ENCODE measurements at regions not wholly inside any gene's neighbourhood (a gene's known extent, or its start where the extent isn't known, plus 50 kb on each side); places are given as distances from the start of the nearest gene placed in this dataset.

DNA sequence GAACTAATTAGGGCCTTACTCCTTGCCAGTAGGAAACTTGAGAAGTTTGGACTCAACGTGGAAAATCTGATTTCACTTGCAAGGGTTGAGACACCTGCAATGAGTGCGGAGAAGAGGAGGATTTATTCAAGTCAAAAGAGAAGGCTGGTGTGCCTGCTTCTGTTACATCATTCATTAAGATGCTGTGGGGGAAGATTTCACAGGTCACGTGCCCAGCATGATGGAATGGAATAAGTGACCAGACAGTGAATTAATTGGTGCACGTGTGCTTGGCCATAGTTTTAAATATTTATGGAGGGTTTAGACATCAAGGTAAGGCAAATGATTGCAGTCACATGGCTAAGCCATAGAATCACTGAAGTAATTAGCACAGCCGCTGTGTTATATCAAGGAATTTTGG is 155.0 kb downstream of the C7orf25 start:
- DNase-seq, result no peak

DNA sequence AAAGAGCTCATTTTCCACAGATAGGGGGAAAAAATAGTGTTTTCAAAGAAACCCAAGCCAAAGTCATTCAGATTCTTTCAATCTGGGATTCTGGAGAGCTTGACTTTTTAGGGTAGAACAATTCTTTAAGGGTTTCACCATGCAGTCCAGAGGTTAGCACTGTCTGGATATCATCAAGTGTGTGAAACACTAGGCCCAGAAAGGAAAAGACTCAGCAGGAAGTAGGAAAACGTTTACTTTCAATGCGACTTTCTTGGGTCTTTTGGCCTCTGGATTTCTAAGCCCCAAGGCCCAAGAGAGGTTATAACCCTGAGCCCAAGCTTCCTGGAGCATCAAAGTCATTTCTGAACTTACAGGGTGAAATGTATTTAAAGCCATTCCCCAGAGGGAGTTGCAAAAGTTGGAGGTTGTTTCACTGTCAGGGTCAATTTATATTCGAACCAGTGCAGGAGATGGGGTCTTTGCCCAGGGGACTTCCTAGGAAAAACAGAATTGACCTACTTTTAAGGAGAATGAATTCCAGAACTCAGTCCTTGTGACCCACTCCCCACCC is 158.0 kb downstream of the C7orf25 start:
- DNase-seq, result no peak

DNA sequence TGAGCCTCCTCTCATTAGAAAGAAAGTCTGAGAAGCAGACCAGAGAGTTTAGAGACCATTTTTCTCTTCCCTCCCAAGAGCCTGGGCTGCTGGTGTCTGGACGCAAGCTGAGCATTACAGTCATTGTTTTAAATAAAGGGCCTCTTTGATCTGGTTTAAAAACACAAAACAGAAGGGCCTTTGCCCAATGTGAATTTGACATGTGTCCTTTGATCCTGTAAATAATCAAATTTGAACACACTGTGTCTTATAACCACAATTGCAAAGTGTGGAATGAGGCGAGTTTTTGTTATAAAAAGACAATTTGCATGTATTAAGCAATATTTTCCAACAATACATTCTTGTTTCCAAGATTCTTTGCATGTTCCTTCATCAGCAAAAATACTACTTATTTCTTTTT is 158.5 kb downstream of the C7orf25 start:
- no peak for DNase-seq

DNA sequence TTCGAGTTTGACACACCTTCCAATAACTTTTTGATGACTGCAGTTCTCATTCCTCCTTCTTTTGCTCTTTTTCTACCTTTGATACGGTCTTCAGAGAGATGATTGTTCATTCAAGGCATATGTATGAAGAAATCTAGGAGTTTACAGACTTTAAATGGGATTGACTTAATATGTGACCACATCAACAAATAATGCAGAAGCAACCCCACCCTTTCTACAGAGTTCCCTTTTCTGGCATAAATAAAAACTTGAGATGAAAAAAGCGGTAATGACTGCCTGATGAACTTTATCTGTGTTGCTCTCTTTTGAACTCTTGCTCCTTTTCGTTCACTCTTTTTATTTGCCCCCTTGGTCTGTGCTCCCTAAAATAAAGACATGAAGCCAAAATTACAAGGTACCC is 161.7 kb downstream of the C7orf25 start:
- DNase-seq, result no peak

DNA sequence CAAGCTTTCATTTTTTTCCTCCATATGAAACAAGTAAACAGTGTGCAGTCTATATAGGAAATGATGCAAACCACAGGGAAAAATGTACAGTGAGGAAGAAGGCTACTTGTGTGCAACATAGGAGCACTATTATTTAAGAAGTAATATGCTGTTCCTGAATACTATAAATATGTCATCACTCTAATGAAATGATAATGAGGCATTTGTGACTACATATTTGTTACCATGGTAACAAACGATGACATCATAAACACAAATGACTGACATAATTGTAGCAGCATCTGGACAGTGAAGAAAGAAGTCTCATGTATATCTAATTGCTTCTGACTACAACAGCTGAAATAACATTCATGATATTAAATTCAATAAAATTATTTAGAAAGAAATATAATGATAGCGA is 164.8 kb downstream of the C7orf25 start:
- DNase-seq, result no peak

DNA sequence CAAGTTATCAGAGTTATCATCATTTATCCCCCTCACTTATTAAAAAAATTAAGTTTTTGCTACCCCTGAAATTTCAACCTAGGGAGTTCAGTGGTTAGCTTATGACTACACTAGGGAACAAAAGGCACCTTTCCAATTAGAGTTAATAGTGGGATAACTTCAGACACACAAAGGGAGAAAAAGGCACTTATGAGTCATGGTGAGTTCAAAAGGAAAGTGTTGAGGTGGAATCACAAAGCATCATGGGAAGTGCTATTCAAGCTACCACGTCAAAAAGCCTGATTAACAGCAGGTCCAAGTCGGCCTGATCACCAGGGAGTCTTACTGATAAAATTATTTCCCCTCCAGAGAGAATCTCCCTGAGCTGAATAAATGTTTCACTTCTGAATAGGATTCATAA is 165.7 kb downstream of the C7orf25 start:
- no peak for DNase-seq

DNA sequence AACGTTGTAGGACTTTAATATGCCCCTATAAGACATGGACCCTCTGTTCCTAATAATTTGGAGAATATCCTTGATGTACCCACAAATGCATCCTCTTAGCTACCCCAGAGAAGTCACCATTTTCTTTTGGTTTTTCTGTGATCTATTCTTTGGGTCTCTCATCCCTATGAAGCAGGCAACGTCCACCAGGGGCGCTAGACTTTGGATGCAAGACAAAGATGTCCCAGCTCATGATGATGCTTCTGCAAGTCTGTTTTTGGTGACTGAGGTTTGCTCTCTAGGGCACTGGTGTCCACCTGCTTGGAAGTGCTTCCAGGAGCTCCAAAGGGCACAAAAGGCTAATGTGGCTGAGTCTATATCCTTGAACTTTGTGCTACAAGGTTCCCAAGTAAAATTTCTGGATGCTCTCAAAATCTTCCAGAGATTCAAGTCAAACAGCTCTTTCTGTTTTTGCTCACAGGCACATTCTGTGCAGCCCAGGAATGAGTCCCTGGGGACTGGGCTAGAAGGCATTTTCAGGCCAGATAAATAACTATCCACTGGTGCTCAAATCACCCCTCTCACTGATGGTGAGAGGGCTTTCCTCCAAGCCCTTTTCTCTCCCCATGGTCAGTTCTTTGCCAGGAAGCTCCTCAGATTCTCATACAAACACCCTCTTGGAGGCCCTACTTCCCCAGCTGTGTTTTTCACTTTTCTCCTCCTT is 166.4 kb downstream of the C7orf25 start:
- peak; percentile 45 for DNase-seq

DNA sequence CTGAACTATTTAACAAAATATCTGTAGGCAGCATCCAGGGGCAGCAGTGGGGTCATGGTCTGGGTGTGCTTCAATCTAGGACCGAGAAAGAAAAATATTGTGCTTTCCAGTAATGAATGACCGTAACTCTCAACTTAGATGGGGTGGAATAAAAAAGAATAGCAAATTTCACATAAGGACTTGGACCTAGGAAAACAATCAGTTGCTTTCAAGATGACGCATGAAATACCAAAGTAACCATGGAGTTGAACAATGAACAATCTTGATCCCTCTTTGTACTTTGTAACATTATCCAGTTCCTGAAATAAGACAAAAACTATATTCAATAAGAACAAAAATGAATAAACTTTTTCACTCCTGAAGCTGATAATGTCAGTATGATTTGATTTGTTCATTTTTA is 167.1 kb downstream of the C7orf25 start:
- DNase-seq, result no peak

DNA sequence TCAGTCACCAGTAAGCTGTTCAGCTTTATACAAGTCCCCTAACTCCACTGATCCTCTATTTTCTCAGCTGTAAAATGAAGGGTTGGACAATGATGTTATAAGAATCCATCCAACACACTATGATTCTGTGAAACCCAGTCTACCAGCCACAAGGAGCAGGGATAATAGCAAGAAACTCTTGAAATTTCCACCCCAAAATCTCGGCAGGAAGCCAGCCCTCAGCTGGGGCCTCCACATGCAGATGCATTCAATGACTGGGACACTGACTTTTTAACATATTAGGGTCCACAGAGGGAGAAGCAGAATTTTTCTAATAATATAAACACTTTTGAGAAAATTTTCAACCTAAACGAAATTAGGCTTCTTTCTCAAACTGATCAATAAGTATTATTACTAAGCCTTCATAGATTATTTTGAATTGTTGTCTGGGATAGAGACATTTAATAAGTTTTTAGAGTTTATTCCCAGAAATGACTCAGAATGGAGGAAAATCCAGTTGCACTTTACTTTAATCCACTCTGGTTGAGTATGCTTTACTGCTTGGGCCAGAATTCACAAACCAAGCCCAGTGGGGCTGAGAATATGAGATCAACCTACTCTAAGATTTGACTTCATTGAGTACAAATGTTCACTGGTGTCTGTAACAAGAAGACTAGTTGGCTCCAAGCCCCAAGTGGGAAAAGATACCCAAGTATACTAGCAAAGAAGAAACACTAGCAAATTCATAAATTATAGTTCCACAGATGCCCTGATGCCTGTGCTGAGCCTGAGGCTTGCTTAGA is 168.6 kb downstream of the C7orf25 start:
- DNase-seq, result no peak

DNA sequence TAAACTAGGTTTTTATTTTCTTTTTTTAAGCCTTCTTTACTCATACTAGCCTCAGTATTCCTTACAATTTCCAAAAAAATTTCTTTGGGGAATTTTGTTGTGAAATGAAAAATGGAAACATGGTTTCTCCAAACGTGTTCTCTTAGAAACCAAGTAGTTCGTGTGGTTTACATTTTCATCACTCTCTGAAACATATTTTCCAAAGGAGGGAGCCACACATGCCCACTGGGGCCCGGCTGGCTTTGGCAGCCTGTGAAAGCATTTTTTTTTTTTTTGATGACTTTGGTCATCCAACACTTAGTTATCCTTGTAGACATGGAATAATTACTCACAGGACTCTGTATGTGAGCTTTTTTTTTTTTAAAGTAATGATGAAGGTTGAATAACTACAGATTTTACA is 169.6 kb downstream of the C7orf25 start:
- no peak for DNase-seq

DNA sequence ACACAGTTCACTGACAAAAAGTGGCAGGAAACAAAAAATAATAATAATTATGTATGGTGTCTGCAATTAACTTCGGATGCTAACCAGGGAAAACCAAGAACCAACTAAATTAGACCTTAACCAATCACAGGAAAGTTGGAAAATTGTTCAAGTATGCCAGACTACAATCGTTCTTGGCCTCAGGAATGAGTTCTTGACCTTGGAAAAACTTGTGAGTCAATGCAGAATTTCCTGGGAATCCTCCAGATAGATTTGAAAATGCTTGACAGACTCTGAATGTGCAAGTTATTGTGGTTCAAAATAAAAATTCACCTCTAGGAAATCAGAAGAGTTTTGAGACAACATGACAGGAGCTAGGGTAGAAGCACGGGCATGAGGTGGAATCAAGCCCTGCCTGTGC is 171.5 kb downstream of the C7orf25 start:
- no peak for DNase-seq

DNA sequence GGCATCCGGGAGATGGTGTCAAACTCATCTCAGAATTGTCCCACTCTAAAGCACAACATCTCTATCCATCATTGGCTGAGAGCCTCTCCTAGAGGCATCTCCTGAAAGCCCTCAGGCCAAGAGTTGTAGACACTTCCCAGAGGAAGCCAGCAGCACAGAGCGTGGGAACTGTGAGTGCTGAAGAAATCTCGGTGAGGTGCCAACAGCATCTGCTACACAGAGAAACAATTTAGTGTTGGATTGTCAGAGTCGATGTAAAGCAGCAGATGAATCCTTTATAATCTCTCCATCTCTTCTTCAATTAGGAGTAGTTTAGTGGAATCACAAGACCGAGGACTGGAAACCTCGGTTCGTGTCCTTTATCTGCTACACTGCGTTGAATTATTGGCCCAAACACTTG is 172.2 kb downstream of the C7orf25 start:
- DNase-seq, result no peak

DNA sequence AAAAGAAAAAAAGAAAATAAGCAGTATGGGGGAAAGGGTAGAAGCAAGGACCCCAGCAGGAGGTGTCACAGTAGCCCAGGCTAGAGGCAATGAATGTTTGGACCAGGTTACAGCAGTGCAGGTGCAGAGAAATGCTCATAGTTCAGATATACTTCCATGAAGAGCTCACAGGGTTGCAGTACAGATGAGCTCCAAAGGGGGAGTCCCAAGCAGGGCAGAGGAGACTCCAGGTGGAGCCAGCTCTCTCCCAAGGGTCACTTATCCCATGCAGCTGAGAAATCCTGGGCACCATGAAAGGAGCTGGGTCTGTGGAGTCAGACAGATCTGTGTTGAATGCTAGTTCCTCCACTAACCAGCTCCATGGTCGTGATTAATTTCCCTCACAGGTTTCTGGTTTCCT is 174.9 kb downstream of the C7orf25 start:
- no peak for DNase-seq

DNA sequence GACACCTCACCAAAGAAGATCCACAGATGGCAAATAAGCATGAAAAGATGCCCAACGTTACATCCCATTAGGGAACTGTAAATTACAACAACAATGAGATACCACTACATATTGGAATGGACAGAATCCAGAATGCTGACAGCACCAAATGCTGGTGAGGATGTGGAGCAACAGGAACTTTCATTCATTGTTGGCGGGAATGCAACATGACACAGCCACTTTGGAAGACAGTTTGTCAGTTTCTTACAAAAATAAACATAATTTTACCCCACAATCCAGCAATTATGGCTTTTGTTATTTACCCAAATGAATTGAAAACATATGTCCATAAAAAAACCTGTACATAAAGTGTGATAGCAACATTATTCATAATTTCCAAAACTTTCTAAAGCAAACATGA is 176.8 kb downstream of the C7orf25 start:
- DNase-seq, result no peak

DNA sequence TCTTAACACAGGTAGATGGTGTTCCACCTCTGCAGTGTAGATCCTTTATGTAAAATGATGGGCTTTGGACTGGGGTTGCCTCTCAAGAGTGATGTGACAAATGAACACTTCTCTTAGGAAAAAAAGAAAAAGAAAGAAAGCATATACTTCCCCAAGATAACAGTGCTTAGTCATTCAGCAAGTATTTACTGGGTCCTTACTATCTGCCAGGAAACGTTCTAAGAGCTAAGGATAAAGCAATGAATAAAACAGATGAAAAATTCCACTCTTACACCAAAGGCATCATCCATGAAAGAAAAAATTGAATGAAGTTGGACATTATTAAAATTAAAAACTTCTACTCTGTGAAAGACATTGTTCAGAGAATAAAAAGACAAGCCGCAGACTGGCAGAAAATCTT is 177.3 kb downstream of the C7orf25 start:
- DNase-seq, result no peak

DNA sequence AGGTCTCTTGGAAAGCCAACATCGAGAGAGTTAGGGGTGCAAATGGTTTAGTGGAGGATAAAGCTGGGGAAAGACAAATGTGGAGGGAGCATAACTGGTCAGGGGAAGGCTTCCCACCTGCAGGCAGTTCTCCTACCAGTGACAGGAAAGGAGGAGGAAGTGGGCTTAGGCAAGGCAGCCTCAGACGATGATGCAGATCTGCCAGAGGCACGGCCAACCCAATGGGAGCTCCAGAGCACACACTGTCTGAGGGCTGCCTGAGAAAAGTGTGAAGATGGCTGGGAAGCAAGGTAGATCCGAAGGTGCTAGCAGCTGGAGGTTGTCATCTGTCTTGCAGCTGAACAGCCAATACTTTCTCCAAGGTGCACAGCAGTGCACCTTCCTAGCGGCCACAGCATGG is 178.8 kb downstream of the C7orf25 start:
- DNase-seq, result no peak

DNA sequence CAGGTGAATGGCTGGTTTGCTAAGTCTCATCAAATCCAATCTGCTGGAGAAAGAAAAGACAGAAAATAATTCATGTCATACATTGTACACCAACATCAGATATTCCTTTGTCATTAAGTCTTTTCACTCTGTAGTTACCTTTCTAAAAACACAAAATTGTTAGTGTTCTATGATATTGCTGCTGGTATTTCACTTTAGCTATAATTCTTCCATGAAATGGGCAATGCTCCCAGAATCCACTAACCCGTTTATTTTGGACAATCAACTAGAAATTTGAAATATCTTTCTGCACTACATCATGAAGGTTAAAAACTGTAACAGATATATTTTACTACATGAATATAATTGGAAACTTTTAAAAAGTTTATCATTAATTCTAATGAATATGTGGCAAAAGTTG is 181.3 kb downstream of the C7orf25 start:
- no peak for DNase-seq

DNA sequence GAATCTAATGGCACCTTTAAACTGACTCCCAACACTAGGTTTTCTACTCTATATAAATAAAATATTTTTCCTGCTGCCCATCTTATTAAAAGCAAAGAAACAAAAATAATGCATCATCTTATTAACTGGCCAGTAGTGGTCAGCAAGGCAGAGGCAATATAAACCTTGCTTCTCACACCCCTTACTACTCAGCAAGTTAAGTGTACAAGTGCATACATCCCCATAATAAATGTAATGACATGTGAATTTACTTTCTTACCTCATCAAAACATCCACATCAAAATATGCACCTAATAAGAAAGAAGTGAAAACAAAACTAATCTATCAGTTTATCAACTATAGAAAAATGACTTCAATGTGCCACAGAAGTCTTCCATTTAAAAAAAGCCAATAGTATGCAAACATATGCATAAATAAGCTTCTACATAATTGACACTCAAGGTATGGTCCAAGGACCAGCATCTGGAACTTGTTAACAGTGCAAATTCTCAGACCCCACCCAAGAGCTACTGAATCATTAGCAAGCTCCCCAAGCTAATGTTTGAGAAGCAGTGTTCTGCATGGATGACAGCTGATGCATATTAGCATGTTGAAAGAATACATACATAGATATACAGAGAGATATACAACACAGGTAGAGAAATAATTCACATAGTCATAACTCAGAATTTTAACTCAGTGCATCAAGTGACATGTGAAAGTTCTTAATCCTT is 182.7 kb downstream of the C7orf25 start:
- no peak for DNase-seq

DNA sequence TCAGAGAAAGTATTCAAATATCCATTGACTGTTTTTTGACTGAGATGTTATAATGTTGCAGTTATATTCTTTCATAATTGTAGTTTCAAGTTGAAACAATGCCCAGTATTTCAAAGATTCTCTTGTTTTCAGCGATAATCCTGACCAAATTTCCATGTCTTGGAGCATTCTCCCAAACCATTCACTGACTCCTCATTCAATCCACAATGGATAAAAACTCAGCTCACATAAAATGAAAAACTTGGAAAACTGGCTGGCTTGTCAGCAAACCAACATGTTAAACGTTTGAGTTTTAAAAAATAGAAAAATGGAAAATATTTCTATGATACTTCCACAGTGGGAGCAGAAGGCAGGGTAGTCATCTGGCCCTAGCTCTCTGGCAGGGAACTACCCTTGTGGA is 184.4 kb downstream of the C7orf25 start:
- no peak for DNase-seq

DNA sequence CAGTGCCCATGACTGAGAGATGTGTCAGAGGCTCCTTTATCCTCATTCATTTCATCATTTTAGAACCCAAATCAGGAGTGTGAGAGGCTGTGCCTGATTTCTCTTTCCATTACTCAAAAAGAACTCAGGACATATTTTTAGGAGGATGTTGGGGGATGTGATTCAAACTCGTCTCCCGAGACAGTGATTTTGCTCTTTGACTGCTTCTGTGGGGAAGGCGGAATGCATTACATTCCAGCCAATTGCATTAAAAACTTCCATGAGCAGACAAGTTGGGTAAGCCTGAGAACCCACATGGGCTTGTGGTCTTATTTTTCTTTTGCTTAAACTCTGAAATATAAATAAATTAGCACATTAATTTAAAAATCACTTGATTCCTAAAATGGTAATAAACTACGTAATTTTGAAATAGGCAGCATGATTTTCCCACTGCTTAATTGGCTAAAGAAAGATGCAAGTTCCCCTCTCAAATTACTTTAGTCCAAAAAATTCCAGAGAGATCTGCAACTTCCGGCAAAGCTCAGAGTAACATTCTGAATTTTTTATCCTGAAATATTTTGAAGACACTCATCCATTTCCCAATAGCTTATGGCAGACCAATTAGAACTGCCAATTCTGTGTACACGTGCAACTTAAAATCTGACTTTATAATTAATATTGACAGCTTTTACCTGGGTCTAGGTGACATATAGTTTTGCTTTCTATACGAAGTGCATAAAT is 185.6 kb downstream of the C7orf25 start:
- DNase-seq, result no peak

DNA sequence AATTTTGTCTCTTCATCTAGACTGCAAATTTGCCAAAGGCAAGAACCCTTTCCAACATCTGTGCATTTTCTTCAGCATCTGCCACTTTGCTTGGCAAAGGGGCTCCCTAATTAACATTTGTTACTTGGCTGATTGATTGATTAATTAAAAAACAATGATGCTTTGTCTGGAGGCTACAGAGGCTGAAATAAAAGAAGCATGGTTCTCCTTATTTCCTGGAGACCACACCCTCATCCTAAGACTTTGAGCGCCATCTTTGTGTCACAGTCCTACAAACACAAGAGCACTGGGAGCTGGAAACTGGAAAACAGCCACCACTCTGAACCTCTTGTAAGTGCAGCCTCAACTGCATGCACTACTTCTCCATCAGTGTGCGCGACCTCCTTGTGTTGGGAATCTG is 189.2 kb downstream of the C7orf25 start:
- no peak for DNase-seq

DNA sequence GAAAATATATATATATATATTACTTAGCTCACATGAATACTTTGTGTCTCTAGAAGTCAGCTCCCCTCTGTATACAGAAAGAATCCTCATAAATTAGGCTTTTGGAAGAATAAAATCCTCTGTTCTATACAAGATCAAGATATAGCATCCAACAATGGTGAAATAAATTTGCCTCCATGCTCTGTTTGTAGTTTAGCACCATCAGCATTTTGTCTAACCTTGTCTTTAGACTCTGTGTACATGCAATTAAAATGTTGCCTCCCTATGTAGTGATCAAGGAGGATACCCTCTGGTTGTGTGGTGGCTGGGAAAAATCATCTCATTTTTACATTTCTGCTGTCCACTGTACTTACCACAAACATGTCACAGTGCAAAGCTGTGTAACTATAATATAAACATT is 189.7 kb downstream of the C7orf25 start:
- DNase-seq, result no peak
